Colonic mucosa (tissue), 4 donors: ENCODE measurements at regions not wholly inside any gene's neighbourhood (a gene's known extent, or its start where the extent isn't known, plus 50 kb on each side); places are given as distances from the start of the nearest gene placed in this dataset.

Experiments used
- DNase-seq: peaks from one replicate; pipeline ENCODE4 v3.0.0-alpha.2; 2020
- H3K27ac ChIP-seq: fragments of 200-600 bp; one replicate; pipeline ENCODE4 v1.8.0; 2021
- H3K27me3 ChIP-seq: fragments of 200-600 bp; one replicate; pipeline ENCODE4 v1.8.0; 2021
- H3K36me3 ChIP-seq: fragments of 200-600 bp; one replicate; pipeline ENCODE4 v1.8.0; 2021
- H3K4me1 ChIP-seq: fragments of 200-600 bp; one replicate; pipeline ENCODE4 v1.8.0; 2021; ENCODE audit warnings: mild to moderate bottlenecking
- H3K4me3 ChIP-seq: fragments of 200-600 bp; one replicate; pipeline ENCODE4 v1.8.0; 2021
- H3K9ac ChIP-seq, 2 donors: one replicate each; pipeline ENCODE4 v1.7.0; 2013; ENCODE audit warnings: control low read depth in 2 of 2, low read depth in 2 of 2, low read length in 2 of 2
- H3K9me3 ChIP-seq: fragments of 200-600 bp; one replicate; pipeline ENCODE4 v1.8.0; 2021
- intact Hi-C: fragments of 100-400 bp; cut with DNase I; formaldehyde crosslinking; loops from one replicate; pipeline ENCODE4 v1.14.1; 2022
- TF ChIP-seq, protein P1 (sequence below): fragments of 200-600 bp; IDR thresholded peaks from one replicate; pipeline ENCODE4 v1.8.0; 2022; ENCODE audit warnings: antibody characterized with exemption, mild to moderate bottlenecking
- donor health status: healthy.
- donor health status: DM: no; HTN: no; CAD: no.
- donor health status: DM: no; HTN: no; CAD: no.

- intact Hi-C loops: loop anchor here (10.0 kb wide), 1 partner anchor 257 kb away; no protein-coding TSS in a partner anchor
- no peak overlapping the region for H3K4me3 ChIP-seq
- TF ChIP-seq, protein P1, sequence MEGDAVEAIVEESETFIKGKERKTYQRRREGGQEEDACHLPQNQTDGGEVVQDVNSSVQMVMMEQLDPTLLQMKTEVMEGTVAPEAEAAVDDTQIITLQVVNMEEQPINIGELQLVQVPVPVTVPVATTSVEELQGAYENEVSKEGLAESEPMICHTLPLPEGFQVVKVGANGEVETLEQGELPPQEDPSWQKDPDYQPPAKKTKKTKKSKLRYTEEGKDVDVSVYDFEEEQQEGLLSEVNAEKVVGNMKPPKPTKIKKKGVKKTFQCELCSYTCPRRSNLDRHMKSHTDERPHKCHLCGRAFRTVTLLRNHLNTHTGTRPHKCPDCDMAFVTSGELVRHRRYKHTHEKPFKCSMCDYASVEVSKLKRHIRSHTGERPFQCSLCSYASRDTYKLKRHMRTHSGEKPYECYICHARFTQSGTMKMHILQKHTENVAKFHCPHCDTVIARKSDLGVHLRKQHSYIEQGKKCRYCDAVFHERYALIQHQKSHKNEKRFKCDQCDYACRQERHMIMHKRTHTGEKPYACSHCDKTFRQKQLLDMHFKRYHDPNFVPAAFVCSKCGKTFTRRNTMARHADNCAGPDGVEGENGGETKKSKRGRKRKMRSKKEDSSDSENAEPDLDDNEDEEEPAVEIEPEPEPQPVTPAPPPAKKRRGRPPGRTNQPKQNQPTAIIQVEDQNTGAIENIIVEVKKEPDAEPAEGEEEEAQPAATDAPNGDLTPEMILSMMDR: no peak
Observed at GRCh38 chr2:191557841-191558240, 120.1 kb upstream of the NABP1 start.

DNA sequence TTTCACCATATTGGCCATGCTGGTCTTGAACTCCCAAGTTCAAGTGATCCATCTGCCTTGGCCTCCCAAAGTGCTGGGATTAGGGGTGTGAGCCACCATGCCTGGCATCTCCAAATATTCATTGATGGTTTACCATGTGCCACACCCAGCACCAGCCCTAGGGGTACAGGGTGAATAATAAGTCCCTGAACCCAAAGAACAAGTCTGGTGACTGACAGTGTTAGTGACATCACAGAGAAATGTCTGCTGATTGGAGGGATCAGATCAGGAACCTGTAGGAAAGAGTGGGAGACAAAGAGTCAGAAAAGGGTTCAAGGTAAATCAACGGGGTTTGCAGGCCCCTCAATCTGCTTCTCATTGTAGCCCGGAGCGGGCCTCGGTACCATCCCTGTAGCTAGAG, 118.4 kb upstream of the NABP1 start:
- TF ChIP-seq, protein P1: no peak
- intact Hi-C loops: loop anchor here (10.0 kb wide), 1 partner anchor 255 kb away; no protein-coding TSS in a partner anchor
- Histone ChIP-seq H3K36me3 (no peaks in the 10 kb centered on the region), H3K4me1 (no peaks in the 10 kb centered on the region), H3K4me3 (no peak overlapping the region), H3K27ac (no peak overlapping the region), H3K9me3 (no peaks in the 10 kb centered on the region), H3K27me3 (no peaks in the 10 kb centered on the region), H3K9ac (no peak overlapping the region)
- no peak for DNase-seq

More at GRCh38 chr2:191557841-191558240, 120.1 kb upstream of the NABP1 start:
- no peaks in the 10 kb centered on the region for H3K27me3 ChIP-seq
- no peaks in the 10 kb centered on the region for H3K36me3 ChIP-seq
- no peak overlapping the region for H3K27ac ChIP-seq
- H3K9me3 ChIP-seq: no peaks in the 10 kb centered on the region
- H3K4me1 ChIP-seq: no peaks in the 10 kb centered on the region
- no peak for DNase-seq
- H3K9ac ChIP-seq: no peak overlapping the region

GRCh38 chr2:191560411-191560980, 117.4 kb upstream of the NABP1 start:
- H3K4me1 ChIP-seq: no peaks in the 10 kb centered on the region
- no peak overlapping the region for H3K4me3 ChIP-seq
- H3K36me3 ChIP-seq: no peaks in the 10 kb centered on the region
- H3K9ac ChIP-seq: no peak overlapping the region
- no peak for DNase-seq
- no peaks in the 10 kb centered on the region for H3K27me3 ChIP-seq
- H3K9me3 ChIP-seq: no peaks in the 10 kb centered on the region
- TF ChIP-seq, protein P1: no peak
- H3K27ac ChIP-seq: no peak overlapping the region
- intact Hi-C loops: no loop called here

GRCh38 chr2:191565120-191565519, 112.8 kb upstream of the NABP1 start:
- H3K27me3 ChIP-seq: no peaks in the 10 kb centered on the region
- no peak for DNase-seq
- intact Hi-C loops: no loop called here
- H3K4me1 ChIP-seq: no peaks in the 10 kb centered on the region
- H3K9me3 ChIP-seq: no peaks in the 10 kb centered on the region
- no peaks in the 10 kb centered on the region for H3K36me3 ChIP-seq
- TF ChIP-seq, protein P1: no peak
- H3K4me3 ChIP-seq: no peak overlapping the region
- no peak overlapping the region for H3K27ac ChIP-seq
- no peak overlapping the region for H3K9ac ChIP-seq

DNA sequence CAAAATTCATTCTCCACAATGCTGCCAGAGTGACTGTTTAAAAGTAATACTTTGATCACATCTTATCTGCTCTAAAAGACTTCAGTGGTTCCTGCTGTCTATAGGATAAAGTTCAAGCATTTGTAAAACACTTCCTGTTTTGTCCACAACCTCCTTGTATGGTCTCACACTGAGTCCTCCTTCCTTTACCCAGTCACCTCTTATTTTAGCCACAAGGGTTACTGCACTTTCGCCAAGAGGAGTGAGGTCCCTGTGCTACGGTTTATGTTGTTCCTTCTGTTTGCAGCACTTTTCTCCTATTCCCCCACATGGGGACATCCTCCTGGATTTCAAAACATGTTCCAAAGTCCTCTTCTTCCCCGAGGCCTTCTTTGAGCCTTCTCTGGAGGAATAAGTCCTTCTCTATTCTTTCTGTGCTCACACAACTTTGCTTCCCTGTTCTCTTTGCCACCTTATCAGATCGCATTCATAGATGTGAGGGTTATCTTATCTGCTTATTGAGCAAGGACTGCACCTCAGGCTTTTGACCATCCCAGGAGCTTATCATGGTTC, 112.2 kb upstream of the NABP1 start:
- TF ChIP-seq, protein P1: no peak
- H3K36me3 ChIP-seq: no peaks in the 10 kb centered on the region
- no peak overlapping the region for H3K4me3 ChIP-seq
- H3K4me1 ChIP-seq: no peaks in the 10 kb centered on the region
- H3K27me3 ChIP-seq: no peaks in the 10 kb centered on the region
- H3K27ac ChIP-seq: no peak overlapping the region
- no peak for DNase-seq
- intact Hi-C loops: loop anchor here (2.0 kb wide), 1 partner anchor 125 kb away; no protein-coding TSS in a partner anchor
- H3K9me3 ChIP-seq: no peaks in the 10 kb centered on the region
- H3K9ac ChIP-seq: no peak overlapping the region
